GM23338 (cell line): ENCODE measurements at regions not wholly inside any gene's neighbourhood (a gene's known extent, or its start where the extent isn't known, plus 50 kb on each side); places are given as distances from the start of the nearest gene placed in this dataset.

ENCODE experiments used
- ATAC-seq: fragments of 200-7000 bp; cut with Tn5 transposase; 3 replicates; pipeline ENCODE4 v1.9.1; 2020
- DNase-seq: peaks from one replicate; pipeline ENCODE4 v3.0.0-alpha.2; 2015; ENCODE audit warnings: low spot score
- H2AFZ ChIP-seq: fragments of 200-600 bp; sonication (generic); 2 replicates; pipeline ENCODE4 v1.8.0; 2016; ENCODE audit warnings: antibody characterized with exemption, mild to moderate bottlenecking, moderate library complexity
- H3F3A ChIP-seq: fragments of 200-600 bp; sonication (generic); replicated peaks from 2 replicates; pipeline ENCODE4 v1.8.0; 2017; ENCODE audit warnings: antibody characterized with exemption, mixed run types, low read depth
- H3K27ac ChIP-seq: fragments of 200-600 bp; sonication (generic); 2 replicates; pipeline ENCODE4 v1.6.1; 2016; ENCODE audit warnings: low read depth
- H3K27me3 ChIP-seq: fragments of 200-600 bp; sonication (generic); 2 replicates; pipeline ENCODE4 v1.8.0; 2016; ENCODE audit warnings: mild to moderate bottlenecking, mixed run types, moderate library complexity; ENCODE audit not compliant: insufficient read depth
- H3K36me3 ChIP-seq: fragments of 200-600 bp; sonication (generic); 2 replicates; pipeline ENCODE4 v1.8.0; 2016; ENCODE audit warnings: mild to moderate bottlenecking; ENCODE audit not compliant: insufficient read depth
- H3K4me1 ChIP-seq: fragments of 200-600 bp; sonication (generic); 2 replicates; pipeline ENCODE4 v1.8.0; 2016; ENCODE audit warnings: mild to moderate bottlenecking, moderate library complexity; ENCODE audit not compliant: insufficient read depth
- H3K4me2 ChIP-seq: fragments of 200-600 bp; sonication (generic); 2 replicates; pipeline ENCODE4 v1.7.1; 2017; ENCODE audit warnings: mixed run types
- H3K4me3 ChIP-seq: fragments of 200-600 bp; sonication (generic); 2 replicates; pipeline ENCODE4 v1.6.1; 2016; ENCODE audit warnings: mixed run types
- H3K79me2 ChIP-seq: fragments of 200-600 bp; sonication (generic); replicated peaks from 2 replicates; pipeline ENCODE4 v1.8.0; 2017; ENCODE audit warnings: mild to moderate bottlenecking; ENCODE audit not compliant: insufficient read depth
- H3K9me2 ChIP-seq: fragments of 200-600 bp; sonication (generic); 2 replicates; pipeline ENCODE4 v1.8.0; 2017; ENCODE audit not compliant: insufficient read depth
- H4K20me1 ChIP-seq: fragments of 200-600 bp; sonication (generic); replicated peaks from 2 replicates; pipeline ENCODE4 v1.8.0; 2017; ENCODE audit warnings: mild to moderate bottlenecking; ENCODE audit not compliant: insufficient read depth
- H3K27ac Mint-ChIP-seq: 2 replicates; pipeline ENCODE4 v1.8.0; 2020; ENCODE audit warnings: inconsistent platforms, mild to moderate bottlenecking, moderate library complexity, mixed read lengths
- H3K27me3 Mint-ChIP-seq: 3 replicates; pipeline ENCODE4 v1.8.0; 2022; ENCODE audit warnings: low read depth, mild to moderate bottlenecking, moderate library complexity, mixed read lengths, inconsistent platforms; ENCODE audit not compliant: insufficient read depth, poor library complexity
- H3K36me3 Mint-ChIP-seq: 3 replicates; pipeline ENCODE4 v1.8.0; 2021; ENCODE audit warnings: low read depth, mild to moderate bottlenecking, inconsistent platforms, moderate library complexity, mixed read lengths
- H3K4me1 Mint-ChIP-seq: 3 replicates; pipeline ENCODE4 v1.8.0; 2020; ENCODE audit warnings: mild to moderate bottlenecking, inconsistent platforms, mixed read lengths
- H3K4me3 Mint-ChIP-seq: 3 replicates; pipeline ENCODE4 v1.8.0; 2021; ENCODE audit warnings: moderate library complexity, mild to moderate bottlenecking, inconsistent platforms, mixed read lengths
- H3K9me3 Mint-ChIP-seq: 3 replicates; pipeline ENCODE4 v1.8.0; 2020; ENCODE audit warnings: moderate library complexity, mild to moderate bottlenecking, inconsistent platforms, mixed read lengths
- CREB1 ChIP-seq: fragments of 250-450 bp; sonication (Bioruptor Pico); IDR thresholded peaks from 2 replicates; pipeline ENCODE4 v1.5.0; 2020; ENCODE audit warnings: low read depth, mild to moderate bottlenecking, moderate library complexity
- ETS1 ChIP-seq: IDR thresholded peaks from 2 replicates; pipeline ENCODE4 v1.6.1; 2016; ENCODE audit warnings: antibody characterized with exemption
- EZH2 ChIP-seq: fragments of 200-600 bp; sonication (generic); IDR thresholded peaks from one replicate; pipeline ENCODE4 v1.8.0; 2017; ENCODE audit warnings: antibody characterized with exemption, mild to moderate bottlenecking, low read depth; ENCODE audit not compliant: unreplicated experiment
- EZH2phosphoT487 ChIP-seq: fragments of 200-600 bp; sonication (generic); IDR thresholded peaks from one replicate; pipeline ENCODE4 v1.8.1; 2018; ENCODE audit warnings: antibody characterized with exemption; ENCODE audit not compliant: unreplicated experiment
- JUNB ChIP-seq: IDR thresholded peaks from one replicate; pipeline ENCODE4 v1.6.1; 2016; ENCODE audit warnings: antibody characterized with exemption; ENCODE audit not compliant: unreplicated experiment
- NANOG ChIP-seq: IDR thresholded peaks from 2 replicates; pipeline ENCODE4 v1.6.1; 2016; ENCODE audit warnings: antibody characterized with exemption, borderline replicate concordance
- POLR2AphosphoS5 ChIP-seq: IDR thresholded peaks from 2 replicates; pipeline ENCODE4 v1.6.1; 2016; ENCODE audit warnings: antibody characterized with exemption, low read depth
- STAT1 ChIP-seq: IDR thresholded peaks from one replicate; pipeline ENCODE4 v1.6.1; 2016; ENCODE audit warnings: antibody characterized with exemption; ENCODE audit not compliant: unreplicated experiment
- ZNF114 ChIP-seq: fragments of 250-450 bp; sonication (Bioruptor Pico); IDR thresholded peaks from 2 replicates; pipeline ENCODE4 v1.5.0; 2020; ENCODE audit warnings: mild to moderate bottlenecking, moderate library complexity
- ZNF331 ChIP-seq: fragments of 250-450 bp; sonication (Bioruptor Pico); IDR thresholded peaks from 2 replicates; pipeline ENCODE4 v1.5.0; 2020; ENCODE audit warnings: low read depth, mild to moderate bottlenecking, moderate library complexity
- ZNF462 ChIP-seq: fragments of 250-450 bp; sonication (Bioruptor Pico); IDR thresholded peaks from 2 replicates; pipeline ENCODE4 v1.5.0; 2020; ENCODE audit warnings: mild to moderate bottlenecking, moderate library complexity
- TF ChIP-seq, protein P1 (sequence below), 2 experiments: fragments of 200-600 bp in 1 of 2; sonication (generic) in 1 of 2; conservative IDR thresholded peaks; 2 replicates each; pipeline versions ENCODE4 v1.5.1 to v1.6.1; 2016 to 2017; ENCODE audit warnings: antibody characterized with exemption in 2 of 2, low read depth in 2 of 2, mild to moderate bottlenecking in 2 of 2, moderate library complexity in 1 of 2
- TF ChIP-seq, protein P2 (sequence below): IDR thresholded peaks from one replicate; pipeline ENCODE4 v1.6.1; 2018; ENCODE audit warnings: antibody characterized with exemption; ENCODE audit not compliant: unreplicated experiment

GRCh38 chr1:199721001-199721400 lies 306.5 kb upstream of the NR5A2 start:
- ATAC-seq (no peak), DNase-seq (no peak)
- no peak for TF ChIP-seq EZH2phosphoT487
- TF ChIP-seq CREB1 (CRISPR knock-in tag) = no peak
- TF ChIP-seq ZNF331 (CRISPR knock-in tag) = no peak
- TF ChIP-seq, protein P1, sequence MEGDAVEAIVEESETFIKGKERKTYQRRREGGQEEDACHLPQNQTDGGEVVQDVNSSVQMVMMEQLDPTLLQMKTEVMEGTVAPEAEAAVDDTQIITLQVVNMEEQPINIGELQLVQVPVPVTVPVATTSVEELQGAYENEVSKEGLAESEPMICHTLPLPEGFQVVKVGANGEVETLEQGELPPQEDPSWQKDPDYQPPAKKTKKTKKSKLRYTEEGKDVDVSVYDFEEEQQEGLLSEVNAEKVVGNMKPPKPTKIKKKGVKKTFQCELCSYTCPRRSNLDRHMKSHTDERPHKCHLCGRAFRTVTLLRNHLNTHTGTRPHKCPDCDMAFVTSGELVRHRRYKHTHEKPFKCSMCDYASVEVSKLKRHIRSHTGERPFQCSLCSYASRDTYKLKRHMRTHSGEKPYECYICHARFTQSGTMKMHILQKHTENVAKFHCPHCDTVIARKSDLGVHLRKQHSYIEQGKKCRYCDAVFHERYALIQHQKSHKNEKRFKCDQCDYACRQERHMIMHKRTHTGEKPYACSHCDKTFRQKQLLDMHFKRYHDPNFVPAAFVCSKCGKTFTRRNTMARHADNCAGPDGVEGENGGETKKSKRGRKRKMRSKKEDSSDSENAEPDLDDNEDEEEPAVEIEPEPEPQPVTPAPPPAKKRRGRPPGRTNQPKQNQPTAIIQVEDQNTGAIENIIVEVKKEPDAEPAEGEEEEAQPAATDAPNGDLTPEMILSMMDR (conservative IDR thresholded peaks at IDR 0.05; ENCODE audit: low read depth in 2 of 2) = no peak
- TF ChIP-seq, protein P2, sequence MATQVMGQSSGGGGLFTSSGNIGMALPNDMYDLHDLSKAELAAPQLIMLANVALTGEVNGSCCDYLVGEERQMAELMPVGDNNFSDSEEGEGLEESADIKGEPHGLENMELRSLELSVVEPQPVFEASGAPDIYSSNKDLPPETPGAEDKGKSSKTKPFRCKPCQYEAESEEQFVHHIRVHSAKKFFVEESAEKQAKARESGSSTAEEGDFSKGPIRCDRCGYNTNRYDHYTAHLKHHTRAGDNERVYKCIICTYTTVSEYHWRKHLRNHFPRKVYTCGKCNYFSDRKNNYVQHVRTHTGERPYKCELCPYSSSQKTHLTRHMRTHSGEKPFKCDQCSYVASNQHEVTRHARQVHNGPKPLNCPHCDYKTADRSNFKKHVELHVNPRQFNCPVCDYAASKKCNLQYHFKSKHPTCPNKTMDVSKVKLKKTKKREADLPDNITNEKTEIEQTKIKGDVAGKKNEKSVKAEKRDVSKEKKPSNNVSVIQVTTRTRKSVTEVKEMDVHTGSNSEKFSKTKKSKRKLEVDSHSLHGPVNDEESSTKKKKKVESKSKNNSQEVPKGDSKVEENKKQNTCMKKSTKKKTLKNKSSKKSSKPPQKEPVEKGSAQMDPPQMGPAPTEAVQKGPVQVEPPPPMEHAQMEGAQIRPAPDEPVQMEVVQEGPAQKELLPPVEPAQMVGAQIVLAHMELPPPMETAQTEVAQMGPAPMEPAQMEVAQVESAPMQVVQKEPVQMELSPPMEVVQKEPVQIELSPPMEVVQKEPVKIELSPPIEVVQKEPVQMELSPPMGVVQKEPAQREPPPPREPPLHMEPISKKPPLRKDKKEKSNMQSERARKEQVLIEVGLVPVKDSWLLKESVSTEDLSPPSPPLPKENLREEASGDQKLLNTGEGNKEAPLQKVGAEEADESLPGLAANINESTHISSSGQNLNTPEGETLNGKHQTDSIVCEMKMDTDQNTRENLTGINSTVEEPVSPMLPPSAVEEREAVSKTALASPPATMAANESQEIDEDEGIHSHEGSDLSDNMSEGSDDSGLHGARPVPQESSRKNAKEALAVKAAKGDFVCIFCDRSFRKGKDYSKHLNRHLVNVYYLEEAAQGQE = no peak
- TF ChIP-seq EZH2 = no peak
- TF ChIP-seq ZNF114 (CRISPR knock-in tag) = no peak
- no peak for TF ChIP-seq ZNF462 (CRISPR knock-in tag)
- no peak for TF ChIP-seq STAT1
- no peak for TF ChIP-seq ETS1
- no peak for TF ChIP-seq NANOG
- TF ChIP-seq POLR2AphosphoS5 = no peak
- TF ChIP-seq JUNB = no peak
- Mint-ChIP-seq H3K27ac (no peak overlapping the region; the same call in 1 of the 2 replicates), H3K4me1 (peaks cover 16% of the 10 kb centered on the region), H3K4me3 (no peak overlapping the region), H3K27me3 (no peaks in the 10 kb centered on the region), H3K9me3 (no peaks in the 10 kb centered on the region), H3K36me3 (no peaks in the 10 kb centered on the region)
- no peak overlapping the region for H2AFZ ChIP-seq
- H3K27me3 ChIP-seq = no peaks in the 10 kb centered on the region
- H3F3A ChIP-seq = no peaks in the 10 kb centered on the region
- H3K27ac ChIP-seq = no peak overlapping the region
- no peak overlapping the region for H3K4me3 ChIP-seq
- H3K4me1 ChIP-seq = 0 out of 2 replicates have a peak, but pooled peaks cover 4% of the 10 kb centered on the region
- H4K20me1 ChIP-seq = no peaks in the 10 kb centered on the region
- H3K36me3 ChIP-seq = no peaks in the 10 kb centered on the region
- no peaks in the 10 kb centered on the region for H3K79me2 ChIP-seq
- H3K4me2 ChIP-seq = no peak overlapping the region
- H3K9me2 ChIP-seq = no peaks in the 10 kb centered on the region
